ENCODE measurements at regions not wholly inside any gene's neighbourhood (a gene's known extent, or its start where the extent isn't known, plus 50 kb on each side); places are given as distances from the start of the nearest gene placed in this dataset.
A peak's percentile ranks its signal among the peaks of the same experiment; 100 is the strongest.
"Not testable (repeated sequence)": the region's sequence is repeated elsewhere in the genome, so short reads cannot be mapped to it uniquely, and the experiment has no call there.

- DNase-seq (ENCODE audit: low spot score), result no peak
Measured at GRCh38 chr1:232859216-232859615, 54.0 kb downstream of the MAP10 start.

GRCh38 chr1:232861107-232861506, 55.9 kb downstream of the MAP10 start:
- no peak for DNase-seq (ENCODE audit: low spot score)

GRCh38 chr1:232863544-232864275, 58.5 kb downstream of the MAP10 start:
- no peak for DNase-seq (ENCODE audit: low spot score)

GRCh38 chr1:232865102-232865931, 60.1 kb downstream of the MAP10 start:
- DNase-seq (ENCODE audit: low spot score), result no peak

DNA sequence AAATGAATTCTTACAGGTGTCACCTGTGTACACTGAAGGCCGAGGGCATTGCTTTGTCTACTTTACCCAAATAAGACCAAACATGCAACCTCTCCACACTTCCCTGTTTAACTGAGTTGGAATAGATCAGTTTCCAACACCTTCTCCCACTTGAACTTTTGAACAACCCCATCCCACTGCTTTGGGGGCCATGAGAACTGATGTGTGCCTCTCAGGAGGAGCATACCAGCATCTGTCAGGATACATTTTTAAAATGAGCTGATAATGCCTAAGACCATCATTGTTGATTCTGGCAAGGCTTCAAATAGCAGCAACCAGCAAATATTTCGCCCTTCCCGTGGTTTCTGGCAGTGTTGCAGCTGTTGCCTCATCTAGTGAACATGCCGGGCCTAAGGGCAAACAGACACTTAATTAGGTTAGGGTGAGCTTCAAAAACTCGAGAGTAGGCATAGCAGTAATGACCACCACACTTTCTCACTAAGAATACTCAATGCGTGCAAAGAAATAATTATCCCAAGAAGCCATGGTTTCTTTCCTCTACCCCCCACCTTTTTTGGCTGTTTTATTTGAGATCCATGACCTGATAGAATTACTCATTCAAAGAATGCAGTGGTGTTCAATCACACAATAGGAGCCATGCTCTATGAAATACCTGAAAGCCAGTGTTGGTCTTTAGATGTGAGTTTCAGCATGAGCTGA, 63.7 kb downstream of the MAP10 start:
- peak; percentile 93 for DNase-seq (ENCODE audit: low spot score)

DNA sequence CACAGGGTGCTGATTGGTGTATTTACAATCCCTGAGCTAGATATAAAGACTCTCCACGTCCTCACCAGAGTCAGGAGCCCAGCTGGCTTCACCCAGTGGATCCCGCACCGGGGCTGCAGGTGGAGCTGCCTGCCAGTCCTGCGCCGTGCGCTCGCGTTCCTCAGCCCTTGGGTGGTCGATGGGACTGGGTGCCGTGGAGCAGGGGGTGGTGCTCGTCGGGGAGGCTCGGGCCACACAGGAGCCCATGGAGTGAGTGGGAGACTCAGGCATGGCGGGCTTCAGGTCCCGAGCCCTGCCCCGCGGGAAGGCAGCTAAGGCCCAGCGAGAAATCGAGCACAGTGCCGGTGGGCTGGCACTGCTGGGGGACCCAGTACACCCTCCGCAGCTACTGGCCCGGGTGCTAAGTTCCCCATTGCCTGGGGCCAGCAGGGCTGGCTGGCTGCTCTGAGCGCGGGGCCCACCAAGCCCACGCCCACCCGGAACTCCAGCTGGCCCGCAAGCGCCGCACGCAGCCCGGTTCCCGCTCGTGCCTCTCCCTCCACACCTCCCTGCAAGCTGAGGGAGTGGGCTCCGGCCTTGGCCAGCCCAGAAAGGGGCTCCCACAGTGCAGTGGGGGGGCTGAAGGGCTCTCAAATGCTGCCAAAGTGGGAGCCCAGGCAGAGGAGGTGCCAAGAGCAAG, 66.2 kb downstream of the MAP10 start:
- DNase-seq (ENCODE audit: low spot score), result not testable (repeated sequence)

DNA sequence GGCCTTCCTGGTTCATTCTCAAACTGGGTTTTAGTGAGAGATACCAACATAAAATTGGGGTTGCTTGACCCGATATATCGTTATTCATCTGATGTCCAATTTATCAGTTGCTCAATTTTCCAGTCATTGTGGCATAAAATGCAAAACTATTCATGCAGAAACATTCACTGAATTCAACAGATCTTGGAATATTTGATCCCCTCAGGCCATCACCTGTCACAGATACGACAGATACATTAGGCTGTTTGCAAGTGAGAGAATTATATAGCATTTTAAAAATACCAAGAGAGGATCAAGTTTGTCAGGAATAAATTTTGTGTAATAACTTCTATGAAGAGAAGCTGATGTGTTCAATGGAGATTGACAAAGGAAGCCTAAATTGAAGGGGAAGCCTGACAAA, 67.1 kb downstream of the MAP10 start:
- no peak for DNase-seq (ENCODE audit: low spot score)

- DNase-seq (ENCODE audit: low spot score), result no peak
Measured at GRCh38 chr1:232872738-232873137, 67.5 kb downstream of the MAP10 start.

- DNase-seq (ENCODE audit: low spot score), result no peak
Measured at GRCh38 chr1:232873412-232873811, 68.2 kb downstream of the MAP10 start.

DNA sequence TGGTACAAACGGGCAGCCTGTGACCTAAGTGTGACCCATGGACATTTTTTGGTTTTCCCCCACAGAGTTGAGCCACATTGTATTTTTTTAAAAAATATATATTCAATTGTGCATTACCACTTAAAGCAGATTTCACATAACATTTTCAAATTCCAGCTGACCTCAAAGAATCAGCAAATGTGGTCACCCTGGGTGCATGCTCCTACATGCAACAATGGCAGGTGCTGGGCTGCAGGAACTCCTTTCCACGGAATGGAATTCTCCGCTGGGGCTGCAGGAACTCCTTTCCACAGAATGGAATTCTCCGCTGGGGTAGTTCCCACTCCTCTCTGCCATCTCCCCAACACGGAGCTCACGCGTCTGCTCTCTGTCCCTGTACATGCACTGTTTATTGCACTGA, 68.7 kb downstream of the MAP10 start:
- DNase-seq (ENCODE audit: low spot score), result no peak

GRCh38 chr1:232875536-232875935, 70.3 kb downstream of the MAP10 start:
- DNase-seq (ENCODE audit: low spot score), result no peak

- no peak for DNase-seq (ENCODE audit: low spot score)
Measured at GRCh38 chr1:232876506-232877364, 71.5 kb downstream of the MAP10 start.

DNA sequence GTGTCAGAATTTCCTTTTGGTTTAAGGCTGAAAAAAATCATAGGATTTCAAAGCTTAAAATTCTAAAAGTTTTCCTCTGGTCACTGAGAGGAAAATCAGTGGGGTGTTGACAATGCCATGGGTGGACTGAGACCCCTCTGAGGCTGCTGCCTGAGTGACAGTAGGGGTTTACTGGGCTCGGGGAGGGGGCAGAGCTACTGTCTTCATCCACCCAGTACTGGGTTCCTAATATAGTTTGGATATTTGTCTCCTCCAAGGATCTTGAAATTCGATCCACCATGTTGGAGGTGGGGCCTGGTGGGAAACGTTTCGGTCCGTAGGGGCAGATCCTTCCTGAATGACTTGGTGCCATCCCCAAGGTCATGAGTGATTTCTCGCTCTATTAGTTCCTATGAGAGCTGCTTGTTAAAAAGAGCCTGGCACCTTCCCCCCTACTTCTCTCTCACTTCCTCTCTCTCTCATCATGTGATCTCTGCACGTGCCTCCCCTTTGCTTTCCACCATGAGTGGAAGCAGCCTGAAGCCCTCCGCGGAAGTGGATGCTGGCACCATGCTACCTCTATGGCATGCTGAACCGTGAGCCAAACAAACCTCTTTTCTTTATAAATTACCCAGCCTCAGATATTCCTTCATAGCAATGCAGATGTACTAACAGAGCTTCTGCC, 72.3 kb downstream of the MAP10 start:
- no peak for DNase-seq (ENCODE audit: low spot score)

- no peak for DNase-seq (ENCODE audit: low spot score)
Measured at GRCh38 chr1:232878086-232878485, 72.3 kb upstream of the NTPCR start.

DNA sequence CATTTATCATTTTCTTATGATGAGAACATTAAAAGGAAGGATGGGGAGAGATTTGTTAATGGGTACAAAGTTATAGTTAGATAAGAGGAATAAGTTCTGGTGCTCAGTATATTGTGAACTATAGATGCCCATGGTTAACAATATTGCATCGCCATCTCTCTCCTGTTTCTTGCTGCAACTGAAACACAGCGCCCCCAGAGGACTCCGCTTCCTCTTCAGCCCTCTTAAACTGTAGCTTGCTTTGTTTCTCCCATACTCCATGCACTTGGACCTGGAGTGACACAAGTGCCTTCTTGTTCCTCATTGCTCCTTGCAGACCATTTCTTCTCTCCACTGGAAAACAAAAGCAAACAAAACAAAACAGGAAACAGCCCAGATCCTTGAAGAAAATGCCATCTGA, 70.1 kb upstream of the NTPCR start:
- peak; percentile 31 for DNase-seq (ENCODE audit: low spot score)

GRCh38 chr1:232883992-232884661, 66.3 kb upstream of the NTPCR start:
- peak; percentile 71 for DNase-seq (ENCODE audit: low spot score)

DNA sequence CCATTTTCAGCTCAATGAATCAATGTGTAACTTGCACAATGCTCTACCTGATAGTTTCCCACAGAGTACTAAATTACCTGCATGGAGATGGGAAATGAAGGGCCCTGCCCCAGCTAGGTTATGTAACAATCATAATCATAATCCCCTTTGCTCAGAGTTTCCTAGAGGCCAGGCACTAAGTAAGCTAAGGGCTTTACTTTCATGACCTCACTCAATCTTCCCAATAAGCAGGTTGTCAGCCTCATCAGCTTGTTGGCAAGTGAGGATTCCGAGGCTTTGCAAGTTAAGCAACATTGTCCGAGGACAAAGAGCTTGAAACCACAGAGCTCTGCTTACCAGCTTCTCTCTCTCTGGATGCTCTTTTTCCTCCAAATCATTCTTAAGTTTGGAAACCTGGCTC, 64.1 kb upstream of the NTPCR start:
- no peak for DNase-seq (ENCODE audit: low spot score)

GRCh38 chr1:232890340-232890943, 60.0 kb upstream of the NTPCR start:
- no peak for DNase-seq (ENCODE audit: low spot score)

GRCh38 chr1:232891071-232891470, 59.3 kb upstream of the NTPCR start:
- peak; percentile 83 for DNase-seq (ENCODE audit: low spot score)
